NOMO-1 (cell line): ENCODE measurements at regions not wholly inside any gene's neighbourhood (a gene's known extent, or its start where the extent isn't known, plus 50 kb on each side); places are given as distances from the start of the nearest gene placed in this dataset.
"Not testable (repeated sequence)": the region's sequence is repeated elsewhere in the genome, so short reads cannot be mapped to it uniquely, and the experiment has no call there.

Experiments used
- DNase-seq, 2 experiments: peaks; one replicate each; lab custom pipeline; 2025; ENCODE audit not compliant: unreplicated experiment in 2 of 2; lab: John Stamatoyannopoulos, UW

GRCh38 chr3:18988614-18989229 lies 159.6 kb upstream of the KCNH8 start:
- DNase-seq, result peak; percentile 49 to 78

- DNase-seq, result peak; percentile 49 to 52
These were observed 160.4 kb upstream of the KCNH8 start for GRCh38 chr3:18987862-18988447.

- no peak for DNase-seq
These were observed 161.2 kb upstream of the KCNH8 start for GRCh38 chr3:18987070-18987469.

DNA sequence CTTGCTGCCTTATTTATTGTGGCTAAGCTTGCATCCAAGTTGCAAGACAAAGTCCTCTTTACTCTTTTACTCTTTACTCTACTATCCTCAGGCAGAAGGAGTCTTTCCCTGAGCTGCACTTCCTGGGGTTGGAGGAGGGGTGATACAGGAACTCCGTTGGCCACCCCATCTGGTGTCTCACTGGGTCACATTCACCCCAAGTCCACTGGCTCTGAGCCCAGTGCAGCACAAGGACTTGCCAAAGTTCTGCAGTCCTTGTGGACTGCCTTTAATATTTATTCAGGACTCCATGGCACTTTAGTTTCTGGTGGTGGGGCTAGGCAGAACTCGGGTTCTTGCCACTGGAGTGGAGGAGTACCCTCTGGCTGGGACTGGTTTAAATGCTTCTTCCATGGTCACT lies 165.4 kb upstream of the KCNH8 start:
- DNase-seq, result no peak

DNA sequence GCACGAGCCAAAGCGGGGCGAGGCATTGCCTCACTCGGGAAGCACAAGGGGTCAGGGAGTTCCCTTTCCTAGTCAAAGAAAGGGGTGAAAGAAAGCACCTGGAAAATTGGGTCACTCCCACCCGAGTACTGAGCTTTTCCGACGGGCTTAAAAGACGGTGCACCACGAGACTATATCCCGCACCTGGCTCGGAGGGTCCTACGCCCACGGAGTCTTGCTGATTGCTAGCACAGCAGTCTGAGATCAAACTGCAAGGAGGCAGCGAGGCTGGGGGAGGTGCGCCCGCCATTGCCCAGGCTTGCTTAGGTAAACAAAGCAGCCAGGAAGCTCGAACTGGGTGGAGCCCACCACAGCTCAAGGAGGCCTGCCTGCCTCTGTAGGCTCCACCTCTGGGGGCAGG lies 172.2 kb upstream of the KCNH8 start:
- DNase-seq, result not testable (repeated sequence)

DNA sequence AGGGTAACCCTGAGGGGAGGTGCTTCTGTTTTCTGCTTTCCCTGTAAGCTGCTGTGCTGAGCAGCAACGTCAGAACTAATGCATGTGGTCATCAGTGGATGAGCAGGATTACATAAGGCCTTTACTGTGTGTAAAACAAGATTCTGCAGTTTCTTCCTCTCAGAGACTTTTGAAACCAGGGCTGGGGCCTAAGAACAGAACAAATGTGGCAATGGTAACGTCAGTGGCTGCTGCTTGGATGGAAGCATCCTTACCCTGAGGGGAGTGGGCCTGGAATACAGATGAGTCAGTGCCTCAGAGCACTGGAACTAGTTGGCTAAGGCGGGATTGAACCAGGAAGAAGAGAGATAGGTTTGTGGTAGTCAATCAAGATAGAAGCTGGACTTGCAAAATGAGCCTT lies 180.2 kb upstream of the KCNH8 start:
- DNase-seq, result peak in 1 of 2 experiments; percentile 2

- no peak for DNase-seq
These were observed 182.5 kb upstream of the KCNH8 start for GRCh38 chr3:18965781-18966180.

- no peak for DNase-seq
These were observed 183.7 kb upstream of the KCNH8 start for GRCh38 chr3:18964640-18965039.

DNA sequence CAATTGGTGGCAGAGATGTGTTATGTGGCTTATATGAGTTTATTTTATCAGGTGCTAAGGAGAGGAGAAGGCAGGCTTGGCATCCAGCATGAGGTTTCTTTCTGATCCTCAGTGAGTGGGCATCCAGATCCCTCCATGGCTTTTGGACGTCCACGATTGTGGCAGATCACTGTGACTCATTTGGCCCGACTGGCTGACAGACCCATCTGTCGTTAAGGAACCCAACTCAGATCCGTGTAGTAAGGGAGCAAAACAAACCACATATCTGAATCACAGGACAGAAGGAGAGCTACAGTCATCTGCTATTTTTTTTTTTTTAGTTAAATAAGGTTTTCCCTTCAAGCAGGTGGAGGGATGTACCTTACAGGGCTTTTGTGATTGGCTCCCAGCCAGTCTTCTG lies 197.0 kb upstream of the KCNH8 start:
- no peak for DNase-seq

DNA sequence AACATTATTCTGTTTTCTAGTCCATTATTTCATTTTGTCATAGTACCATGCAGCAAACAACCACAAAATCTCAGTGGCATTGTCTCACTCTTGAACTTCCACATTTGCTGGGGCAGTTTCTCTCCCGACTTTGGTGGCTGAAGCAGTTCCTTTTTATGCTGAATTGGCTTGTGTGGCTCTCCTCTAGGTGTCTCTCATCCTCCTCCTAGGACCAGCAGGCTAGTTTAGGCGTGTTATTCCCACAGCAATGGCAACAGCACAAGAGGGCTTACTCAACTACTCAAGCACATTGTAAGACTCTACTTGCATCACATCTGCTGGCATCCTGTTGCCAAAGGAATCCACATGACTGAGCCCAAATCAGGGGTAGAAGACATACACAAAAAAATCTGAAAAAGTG lies 201.8 kb upstream of the KCNH8 start:
- DNase-seq, result peak; percentile 65 to 73

DNA sequence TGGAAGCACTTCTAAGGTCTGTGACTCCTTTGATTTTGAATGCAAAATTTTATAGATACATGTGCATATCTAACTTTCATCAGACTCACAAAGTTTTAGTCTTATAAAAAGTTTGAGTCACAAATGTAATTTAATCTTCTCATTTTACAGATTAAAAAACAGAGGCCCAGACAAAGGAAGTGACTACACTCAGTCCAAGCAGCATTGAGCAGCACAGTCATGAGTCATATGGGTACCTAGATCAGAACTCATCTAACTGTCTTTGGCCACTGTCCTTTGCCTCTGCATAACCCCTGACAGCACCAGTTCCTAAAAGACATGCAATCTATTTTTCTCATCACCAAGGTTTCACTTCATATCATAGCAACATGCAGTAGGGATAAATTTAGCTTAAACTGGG lies 210.7 kb upstream of the KCNH8 start:
- DNase-seq, result no peak

- no peak for DNase-seq
These were observed 229.2 kb upstream of the KCNH8 start for GRCh38 chr3:18919158-18919557.

- no peak for DNase-seq
These were observed 230.4 kb upstream of the KCNH8 start for GRCh38 chr3:18917923-18918322.

DNA sequence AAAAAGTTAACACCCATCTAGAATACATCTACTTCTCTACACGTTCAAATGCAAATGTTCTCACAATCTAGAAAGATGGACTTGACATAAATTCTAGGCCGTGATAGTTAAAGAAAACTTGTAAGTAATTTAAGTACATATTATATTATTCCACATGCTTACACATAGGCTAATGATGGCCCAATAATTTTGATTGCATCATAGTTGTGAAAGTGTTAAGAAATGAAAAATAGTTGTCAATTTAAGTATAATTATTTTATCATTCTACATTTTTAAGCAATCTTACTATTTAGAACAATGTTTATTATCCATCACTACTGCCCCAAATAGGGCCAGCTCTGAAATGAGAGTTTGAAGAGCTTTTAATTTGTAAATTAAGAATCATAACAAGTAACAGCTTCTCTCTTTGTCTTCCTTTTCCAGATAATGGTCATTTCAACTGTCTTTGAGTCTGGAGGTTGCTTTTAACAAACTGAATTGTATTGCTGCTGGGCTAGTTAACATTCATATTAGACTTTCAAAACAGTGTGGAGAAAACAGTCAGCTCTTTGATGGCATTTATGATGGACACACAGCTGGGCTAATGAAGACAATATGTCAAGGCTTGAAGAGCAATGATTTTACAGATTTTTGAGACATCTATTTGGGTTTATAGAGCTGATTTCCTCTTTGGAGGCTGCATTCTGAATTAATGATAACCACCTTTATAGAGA lies 246.1 kb upstream of the KCNH8 start:
- no peak for DNase-seq

DNA sequence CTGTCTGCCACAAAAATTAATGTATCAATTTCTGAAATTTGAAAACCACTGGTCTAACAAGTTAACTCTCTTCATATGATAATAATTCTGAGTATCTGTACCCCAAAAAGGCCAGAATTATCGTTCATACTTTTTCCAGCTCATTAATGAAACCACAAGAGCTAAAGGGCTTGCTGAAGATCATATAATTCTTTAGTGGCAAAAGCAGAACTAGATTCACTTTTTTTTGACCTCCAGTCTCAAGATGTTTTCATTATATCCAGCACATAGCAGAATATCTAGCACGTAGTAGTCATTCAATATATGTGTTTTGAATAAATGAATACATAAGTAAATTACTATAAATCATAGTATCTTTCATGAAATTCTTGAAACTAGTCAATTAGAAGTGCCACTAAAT lies 246.7 kb upstream of the KCNH8 start:
- DNase-seq, result no peak

- no peak for DNase-seq
These were observed 247.3 kb upstream of the KCNH8 start for GRCh38 chr3:18900994-18901393.

- no peak for DNase-seq
These were observed 249.4 kb upstream of the KCNH8 start for GRCh38 chr3:18898911-18899310.

DNA sequence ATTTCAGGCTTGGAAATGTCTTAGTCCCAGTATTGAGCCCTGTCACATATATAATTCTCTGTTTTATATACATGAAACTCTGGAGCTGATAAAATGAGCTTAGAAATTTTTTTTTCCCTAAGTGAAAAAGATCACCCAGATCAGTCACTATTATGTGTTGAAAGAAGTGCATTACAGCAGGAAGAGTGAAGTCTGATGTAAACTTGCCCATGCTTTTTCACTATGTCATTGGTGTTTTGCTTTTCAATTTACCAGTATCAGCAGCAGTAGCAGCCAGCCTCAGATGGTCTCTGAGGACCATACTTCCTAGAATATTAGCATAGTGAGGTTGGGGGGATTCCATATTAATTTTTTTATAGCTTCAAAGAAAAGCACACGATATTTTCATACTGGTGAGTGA lies 255.6 kb upstream of the KCNH8 start:
- no peak for DNase-seq

- no peak for DNase-seq
These were observed 256.3 kb upstream of the KCNH8 start for GRCh38 chr3:18892047-18892446.

- DNase-seq, result no peak
These were observed 256.7 kb upstream of the KCNH8 start for GRCh38 chr3:18891641-18892040.

DNA sequence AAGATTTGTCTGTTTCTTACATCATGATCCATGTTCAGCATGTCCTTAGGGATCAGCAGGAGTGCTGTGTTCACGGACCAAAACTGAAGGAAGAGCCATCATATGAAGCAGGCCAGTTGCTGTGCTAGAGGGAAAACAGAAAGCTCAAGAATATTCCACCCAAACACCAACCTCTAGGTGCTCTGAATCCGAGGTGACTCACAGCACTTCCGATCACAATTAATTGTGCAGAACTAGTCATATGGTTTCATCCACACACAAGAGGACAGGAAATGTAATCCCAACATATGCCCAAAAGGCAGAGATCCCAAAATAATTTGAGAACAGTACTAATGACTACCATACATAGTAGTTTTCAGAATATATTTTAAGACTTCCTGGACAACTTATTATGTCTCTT lies 257.9 kb upstream of the KCNH8 start:
- no peak for DNase-seq

- DNase-seq, result no peak
These were observed 259.5 kb upstream of the KCNH8 start for GRCh38 chr3:18888819-18889218.
